Activated CD8-positive, alpha-beta memory T cell treated with anti-CD3 and anti-CD28 coated beads for 24 hours (primary cell): ENCODE measurements at regions not wholly inside any gene's neighbourhood (a gene's known extent, or its start where the extent isn't known, plus 50 kb on each side); places are given as distances from the start of the nearest gene placed in this dataset.

Experiments used
- DNase-seq: peaks from one replicate; pipeline ENCODE4 v3.0.0-alpha.2; 2020

DNA sequence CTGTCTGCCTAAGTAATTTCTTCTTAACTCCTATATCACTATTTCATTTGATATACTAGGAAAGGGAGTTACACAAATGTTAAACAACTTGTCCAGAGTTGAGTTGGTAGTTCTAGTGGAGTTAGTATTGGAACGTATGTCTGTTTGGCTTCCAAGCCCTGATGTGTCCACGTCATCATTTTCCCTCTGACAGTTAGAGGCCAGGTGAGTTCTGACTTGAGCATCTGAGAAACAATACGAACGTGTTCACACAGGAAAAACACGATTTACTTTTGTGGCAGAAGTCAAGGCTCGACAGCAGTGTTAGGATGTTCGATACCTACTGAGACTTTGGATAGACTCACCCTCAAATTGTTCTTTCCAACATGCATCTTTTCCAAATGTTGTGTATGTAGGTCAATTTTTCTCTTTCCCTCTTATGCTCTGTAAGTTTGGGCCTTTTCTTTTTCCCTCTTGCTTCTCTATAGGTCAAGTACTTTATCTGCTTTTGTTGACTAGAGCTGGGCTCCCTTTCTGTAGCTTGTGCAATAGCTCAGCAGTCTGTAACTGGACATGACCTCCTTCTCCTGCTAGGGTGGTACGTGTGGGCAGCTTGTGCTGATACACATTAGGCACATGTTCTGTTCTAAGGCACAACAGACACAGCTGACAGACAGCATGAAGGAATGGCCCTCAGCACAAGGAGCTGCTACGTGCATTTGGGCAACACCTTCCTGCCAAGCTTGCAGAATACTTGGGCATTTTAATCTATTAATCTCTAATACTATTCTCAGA lies 222.9 kb downstream of the PTEN start:
- no peak for DNase-seq

DNA sequence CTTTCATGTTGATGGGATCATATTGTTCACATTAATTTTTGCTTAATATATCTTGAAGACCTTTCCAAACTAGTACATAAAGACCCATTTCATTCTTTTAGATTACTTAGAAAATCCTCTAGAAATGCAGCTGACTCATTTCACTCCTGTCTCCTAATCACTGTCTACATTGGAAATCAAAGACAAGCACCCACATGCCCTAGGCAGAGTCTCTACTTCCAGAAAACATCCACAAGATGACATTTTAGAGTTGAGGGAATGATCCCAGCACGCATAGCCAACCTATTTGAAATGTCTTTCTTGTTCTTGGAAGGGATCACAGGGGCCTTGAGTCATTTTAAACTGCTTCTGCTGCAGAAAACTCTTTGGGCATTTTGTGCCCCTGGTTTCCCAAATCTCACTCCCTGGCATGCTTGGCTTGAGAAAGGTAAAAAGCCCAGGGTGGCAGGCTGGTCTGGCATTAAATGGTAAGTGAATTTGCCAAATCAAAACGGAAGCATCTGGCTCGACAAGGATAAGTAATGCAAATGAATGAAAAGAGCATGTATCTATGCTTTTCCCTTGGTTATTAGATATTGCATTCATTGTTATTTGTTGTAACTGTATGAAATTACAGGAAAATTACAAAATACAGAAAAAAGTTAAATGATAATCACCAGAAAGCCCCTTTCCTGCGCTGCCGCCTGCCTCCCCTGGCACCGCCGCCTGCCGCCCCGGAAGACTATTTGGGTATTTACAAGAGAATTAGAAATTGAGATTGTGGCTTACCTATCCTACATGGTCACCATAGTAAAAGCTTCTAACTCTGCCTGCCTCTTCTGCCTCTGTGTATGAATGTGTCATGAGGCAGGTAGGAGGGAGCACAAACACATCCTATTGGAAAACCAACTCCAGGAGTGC lies 225.3 kb downstream of the PTEN start:
- DNase-seq, result no peak

DNA sequence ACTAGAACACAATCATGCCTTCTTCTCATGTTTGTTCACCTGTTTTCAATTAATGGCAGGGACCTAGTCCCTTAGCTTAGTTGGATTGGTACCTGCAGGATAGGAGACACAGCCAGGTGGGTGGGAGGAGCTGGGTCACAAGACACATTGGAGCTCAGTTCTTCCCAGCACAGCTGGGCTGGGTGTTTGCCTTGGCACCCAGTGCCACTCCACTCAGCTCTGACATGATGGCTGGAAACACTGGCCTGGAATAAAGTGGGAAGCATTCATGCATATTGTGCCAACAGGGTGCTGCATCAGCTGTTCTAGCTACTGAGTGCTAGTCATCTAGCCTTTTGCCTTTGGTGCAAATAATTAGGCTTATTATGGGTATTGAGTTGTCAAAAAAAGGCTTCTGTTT lies 226.1 kb downstream of the PTEN start:
- no peak for DNase-seq

DNA sequence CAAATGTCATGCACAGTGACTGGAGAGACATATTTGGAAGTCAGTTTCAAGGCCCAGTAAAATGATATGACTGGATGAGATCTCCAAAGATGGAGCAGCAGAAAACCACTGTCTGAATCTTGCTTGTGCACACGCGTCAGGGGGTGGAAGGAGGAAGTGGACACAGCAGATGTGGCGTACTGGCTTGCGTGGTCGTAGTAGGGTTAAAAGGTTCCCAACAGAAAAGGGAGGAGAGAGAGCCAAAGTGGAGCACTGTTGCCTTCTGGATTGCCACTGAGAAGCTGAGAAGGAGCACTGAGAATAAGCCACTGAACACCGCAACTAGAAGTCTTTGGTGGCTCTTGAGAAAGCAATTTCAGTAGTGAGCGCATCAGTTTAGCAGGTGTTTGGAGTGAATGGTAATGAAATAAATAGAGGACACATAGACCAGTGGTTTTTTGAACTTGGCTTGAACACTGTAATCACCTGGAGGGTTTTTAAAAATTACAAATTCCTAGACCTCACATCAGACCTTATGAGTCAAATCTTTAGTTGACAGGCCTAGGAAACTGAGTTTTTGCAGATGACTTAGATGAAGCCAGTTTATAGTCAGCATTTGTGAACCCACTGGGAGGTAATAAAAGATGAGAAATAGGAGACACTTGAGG lies 227.3 kb downstream of the PTEN start:
- DNase-seq, result no peak

DNA sequence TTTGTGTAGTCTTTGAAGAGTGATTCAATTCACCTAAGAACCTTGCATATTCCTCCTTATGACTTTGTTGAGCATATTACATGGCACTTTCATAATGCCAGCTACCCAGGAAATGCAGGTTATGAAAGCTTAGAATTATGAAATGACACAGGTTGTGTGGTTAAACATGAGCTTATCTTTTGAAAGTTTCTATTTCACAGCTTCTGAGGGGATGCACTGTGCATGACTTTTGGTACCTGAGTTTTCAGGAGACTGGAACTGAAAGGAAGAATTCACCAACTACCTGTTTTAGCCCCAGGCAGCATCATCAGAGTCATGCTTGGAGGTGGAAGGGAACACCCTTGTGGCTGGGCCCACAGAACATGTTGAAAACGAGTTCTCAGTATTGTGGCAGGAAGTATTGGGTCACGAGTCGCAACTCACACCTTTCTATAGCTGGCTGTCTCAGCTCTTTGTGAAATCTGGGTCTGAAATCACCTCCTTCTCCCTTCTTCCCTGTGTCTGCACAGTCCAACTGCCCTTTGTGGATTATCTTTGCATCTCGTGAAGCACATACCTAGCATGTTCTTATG lies 228.2 kb downstream of the PTEN start:
- DNase-seq, result peak; percentile 80

DNA sequence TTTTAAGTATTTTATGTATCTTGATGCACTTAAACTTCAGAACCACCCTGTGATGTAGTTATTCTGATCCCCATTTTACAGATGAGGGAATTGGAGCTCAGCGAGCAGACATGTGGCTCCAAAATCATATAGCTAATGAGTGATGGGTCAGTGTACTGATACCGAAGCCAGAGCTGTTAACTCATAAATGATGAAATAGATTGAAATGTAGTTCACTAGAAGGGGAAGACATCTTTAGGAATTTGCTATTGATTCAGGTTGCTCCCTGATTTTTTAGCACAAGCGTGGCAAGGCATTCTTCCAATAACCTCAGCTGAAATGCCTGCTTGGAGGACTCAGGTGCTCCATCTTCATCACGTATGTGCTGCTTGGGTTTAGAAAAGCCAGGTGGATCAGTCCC lies 228.8 kb downstream of the PTEN start:
- DNase-seq, result no peak

DNA sequence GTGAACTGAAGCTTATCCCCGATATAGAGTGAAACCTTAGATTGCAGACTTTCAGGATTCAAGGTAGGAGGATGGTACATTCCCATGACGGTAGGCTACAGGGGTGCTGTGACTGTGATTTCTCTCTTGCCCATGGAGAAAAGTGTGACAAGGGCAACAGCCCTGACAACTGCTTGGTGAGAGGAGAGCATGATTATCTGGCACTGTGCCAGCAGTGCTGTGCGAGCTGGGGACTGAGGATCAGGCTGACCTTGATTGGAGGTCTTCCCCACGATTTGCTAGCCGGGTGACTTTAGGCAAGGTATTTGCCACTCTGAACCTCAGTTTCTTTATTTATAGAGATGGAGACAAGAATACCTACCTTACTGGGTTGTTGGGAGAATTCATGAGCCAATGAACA lies 229.5 kb downstream of the PTEN start:
- DNase-seq, result no peak

DNA sequence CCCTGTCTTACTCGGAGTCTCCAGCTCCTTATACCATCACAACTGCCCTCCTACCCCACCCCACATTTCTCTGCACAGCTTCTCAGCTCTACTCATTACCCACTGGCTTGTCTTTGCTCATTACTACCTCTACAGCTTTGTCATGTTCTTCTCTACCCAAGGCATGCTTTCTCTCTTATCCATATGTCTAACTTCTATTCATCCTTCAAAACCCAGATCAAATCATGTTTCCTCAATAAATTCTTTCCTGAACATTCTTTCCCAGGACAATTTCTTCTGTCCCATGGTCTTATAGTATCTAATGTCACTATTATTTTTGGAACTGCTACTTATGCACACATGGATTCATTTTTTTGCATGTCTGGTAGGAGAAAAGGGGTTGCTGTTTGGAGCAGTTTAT lies 231.4 kb downstream of the PTEN start:
- DNase-seq, result no peak

DNA sequence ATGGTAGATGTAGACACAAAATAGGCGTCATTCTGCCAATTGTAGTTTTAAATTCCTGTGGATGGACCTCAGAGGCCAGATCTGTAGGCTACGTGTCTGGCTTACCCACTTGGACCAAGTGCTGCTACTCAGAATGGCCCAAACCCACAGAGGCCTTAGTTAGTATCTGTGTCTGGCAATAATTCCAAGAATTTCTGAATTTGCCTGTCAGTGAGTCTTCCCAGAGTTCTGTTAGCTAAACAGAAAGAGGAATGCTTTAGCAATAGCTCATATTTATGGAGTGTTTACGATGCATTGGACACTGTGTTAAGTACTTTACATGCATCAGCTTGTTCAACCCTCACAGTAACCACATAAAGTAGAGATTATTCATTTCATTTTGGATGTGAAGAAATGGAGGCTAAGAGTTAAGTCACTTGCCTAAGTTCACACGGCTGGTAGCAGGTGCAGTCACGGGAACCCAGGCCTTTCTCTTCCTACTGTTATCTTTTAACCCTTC lies 231.8 kb downstream of the PTEN start:
- no peak for DNase-seq

DNA sequence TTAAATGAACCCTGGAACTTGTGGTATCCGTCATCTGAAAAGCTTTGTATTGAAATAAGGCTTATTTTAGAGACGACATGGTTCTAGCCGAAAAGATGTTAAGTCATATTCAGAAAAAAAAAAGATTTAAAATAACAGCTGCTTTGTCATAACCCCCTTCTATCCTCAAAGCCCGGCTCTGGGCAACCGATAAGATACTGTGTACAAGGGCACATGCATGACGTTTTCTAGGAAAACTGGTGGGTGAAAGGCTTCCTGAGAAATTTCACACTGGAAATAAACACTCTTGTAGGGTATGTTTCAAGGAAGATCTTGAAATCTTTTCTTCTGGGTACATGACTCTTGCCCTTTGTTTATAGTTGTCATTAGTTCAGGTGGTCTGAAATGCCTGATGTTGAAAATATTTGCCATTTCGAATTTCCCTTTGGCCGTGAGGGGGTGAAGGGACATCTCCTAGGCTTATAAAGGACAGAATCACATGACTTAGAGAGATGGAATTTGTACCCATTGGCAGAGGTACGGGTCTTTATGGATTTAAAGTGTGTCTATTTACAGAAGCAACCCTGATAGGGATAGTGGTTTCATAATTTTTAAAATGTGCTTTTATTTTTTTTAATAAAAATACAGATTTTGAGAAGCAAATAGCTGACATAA lies 232.5 kb downstream of the PTEN start:
- DNase-seq, result no peak

DNA sequence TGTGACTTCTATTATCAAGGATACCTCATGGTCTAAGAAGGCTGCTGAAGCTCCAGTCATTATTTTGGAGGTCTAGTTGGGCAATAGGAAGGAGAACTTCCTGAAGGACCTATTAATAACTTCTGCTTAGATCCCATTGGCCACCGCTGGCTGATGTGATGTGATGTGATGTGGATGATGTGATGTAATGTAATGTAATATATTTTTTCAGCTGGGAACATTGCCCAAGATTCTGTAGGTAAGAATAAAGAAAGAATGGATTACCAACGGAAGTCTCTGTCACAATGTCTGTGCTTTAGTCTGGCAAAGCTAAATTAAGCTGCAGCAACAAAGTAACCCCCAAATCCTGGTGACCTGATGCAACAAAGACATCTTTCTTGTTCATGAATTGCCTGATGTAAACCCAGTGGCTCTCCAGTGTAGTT lies 233.7 kb downstream of the PTEN start:
- no peak for DNase-seq

DNA sequence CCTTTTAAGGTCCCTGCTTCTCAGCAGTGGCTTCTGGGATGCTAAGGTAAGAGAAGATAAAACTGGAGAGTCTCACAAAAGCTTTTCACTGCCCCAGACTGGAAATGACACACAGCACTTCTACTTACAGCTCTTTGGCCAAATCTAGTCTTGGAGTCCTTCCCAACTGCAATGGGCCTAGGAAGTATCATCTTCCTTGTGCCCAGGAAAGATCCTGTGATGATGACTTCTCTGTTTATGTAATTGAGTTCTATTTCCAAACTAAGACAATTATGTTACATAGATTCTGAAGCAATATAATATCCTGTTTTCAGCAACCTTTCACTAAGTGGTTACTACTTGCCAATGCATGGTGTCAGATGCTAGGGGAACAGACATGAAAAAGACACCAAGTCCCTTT lies 234.1 kb downstream of the PTEN start:
- DNase-seq, result no peak

DNA sequence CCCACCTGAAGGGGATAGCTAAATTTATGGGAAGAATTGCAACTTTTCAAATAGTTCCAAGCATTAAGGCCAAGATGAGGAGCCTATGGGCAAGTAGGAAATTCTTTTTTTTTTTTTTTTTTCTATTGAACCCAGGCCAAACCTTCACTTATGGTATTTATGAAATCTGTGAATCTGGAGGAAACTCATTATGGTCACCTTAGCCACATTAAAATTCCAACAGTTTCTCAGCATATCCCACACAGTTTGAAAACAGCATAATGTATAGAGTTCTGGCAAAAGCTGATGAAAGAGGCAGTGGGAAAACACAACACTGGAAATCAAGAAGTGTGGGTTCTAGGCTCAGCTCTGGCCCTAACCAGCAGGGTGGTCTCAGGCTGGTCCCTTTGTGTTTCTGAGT lies 236.9 kb downstream of the PTEN start:
- DNase-seq, result no peak

DNA sequence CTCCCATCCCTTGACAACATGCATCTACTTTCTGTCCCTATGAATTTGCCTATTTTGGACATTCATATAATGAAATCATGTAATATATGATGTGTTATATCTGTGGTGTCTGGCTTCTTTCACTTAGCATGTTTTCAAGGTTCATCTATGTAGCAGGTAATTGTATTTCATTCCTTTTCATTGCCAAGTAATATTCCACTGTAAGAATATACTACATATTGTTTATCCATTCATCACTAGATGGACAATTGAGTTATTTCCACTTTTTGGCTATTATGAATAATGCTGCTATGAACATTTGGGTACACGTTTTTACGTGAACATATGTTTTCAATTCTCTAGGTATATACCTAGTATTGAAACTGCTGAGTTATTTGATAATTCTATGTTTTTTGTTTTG lies 238.2 kb downstream of the PTEN start:
- no peak for DNase-seq

DNA sequence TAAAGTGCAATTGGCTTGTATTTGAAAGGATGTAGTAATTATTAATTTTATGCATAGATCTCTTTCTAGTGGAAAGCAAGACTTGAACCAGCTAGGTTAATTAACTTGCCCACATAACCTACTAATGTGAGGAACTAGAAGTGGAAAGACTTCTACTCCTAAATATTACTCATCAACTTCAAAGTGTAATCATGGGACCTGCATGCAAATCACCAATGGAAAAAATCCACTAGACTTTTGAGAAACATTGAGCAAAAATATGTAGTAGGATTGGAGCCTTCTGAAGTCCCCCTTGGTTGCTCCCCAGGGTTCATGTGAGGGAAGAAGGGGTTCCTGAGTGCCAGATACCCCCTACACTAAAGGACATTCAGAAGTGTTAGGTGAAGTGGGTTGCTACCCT lies 240.2 kb downstream of the PTEN start:
- DNase-seq, result no peak

DNA sequence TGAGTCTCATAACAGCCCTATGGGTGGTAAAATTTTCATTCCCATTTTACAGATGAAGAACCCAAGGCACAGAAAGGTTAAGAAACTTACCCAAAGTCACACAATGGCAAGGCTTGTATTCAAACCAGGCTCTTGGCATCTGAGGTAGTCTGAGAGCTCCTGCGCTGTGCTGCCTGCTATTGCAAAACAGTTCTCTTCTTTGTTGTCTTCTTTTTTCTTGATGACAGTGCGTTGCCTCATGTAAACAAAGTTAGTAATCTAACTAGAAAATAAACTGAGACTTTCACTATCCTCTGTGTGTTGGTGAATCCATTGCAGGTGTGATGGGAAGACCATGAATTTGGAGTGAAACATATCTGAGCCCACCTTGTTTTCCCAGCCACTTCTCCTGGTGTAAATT lies 240.8 kb downstream of the PTEN start:
- no peak for DNase-seq

DNA sequence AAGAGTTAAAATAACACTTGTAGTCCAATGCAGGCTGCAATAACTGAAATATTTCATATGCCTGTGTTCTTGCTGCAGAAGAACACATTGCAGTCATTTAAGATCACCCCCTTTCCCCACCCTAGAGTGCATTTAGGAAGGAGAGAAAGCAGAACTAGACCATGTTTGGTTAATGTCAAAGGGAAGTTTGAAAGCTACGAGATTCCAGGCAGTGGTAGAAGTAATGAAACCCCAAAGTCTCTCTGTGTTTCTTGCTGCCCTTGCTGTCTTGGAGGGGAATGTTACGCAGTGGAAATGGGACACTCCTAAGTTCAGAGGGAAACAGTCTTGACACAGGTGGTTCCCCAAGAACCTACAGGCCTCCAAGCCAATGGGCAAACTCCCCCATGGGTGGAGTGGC lies 242.9 kb downstream of the PTEN start:
- no peak for DNase-seq

DNA sequence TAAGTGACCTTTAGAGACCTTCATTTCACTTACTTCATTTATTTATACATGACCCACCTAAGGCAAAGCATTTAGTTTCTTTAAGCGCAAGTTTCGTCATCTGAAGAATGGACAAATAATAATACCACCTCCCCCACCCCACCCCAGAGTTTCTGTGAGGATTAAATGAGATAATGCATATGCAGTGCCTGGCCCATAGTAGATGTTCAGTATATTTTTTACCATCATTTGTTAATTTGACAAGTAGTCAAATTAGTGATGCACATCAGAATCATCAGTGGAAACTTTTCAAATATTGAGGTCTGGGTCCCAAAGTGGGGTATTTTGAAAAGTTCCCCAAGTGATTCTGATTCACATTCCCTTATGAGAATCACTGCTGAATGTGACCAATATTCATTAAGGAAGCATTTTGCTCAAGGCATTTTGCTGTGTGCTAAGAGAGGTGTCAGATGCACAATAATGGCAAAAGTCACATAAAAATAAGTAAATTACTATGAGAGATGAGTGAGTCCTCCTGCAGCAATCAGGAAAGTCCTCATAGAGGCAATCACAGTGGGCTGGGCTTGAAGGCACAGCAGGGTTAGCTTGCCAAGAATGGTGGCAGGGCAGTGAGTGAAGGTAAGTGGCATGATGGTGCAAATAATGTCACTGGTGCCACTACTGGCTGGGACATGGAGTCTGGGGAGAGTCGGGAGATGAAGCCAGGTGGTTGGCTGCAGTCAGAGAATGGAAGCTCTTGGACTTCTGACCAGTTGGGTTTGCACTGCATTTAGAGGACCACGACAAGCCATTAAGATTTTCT lies 244.1 kb downstream of the PTEN start:
- no peak for DNase-seq

DNA sequence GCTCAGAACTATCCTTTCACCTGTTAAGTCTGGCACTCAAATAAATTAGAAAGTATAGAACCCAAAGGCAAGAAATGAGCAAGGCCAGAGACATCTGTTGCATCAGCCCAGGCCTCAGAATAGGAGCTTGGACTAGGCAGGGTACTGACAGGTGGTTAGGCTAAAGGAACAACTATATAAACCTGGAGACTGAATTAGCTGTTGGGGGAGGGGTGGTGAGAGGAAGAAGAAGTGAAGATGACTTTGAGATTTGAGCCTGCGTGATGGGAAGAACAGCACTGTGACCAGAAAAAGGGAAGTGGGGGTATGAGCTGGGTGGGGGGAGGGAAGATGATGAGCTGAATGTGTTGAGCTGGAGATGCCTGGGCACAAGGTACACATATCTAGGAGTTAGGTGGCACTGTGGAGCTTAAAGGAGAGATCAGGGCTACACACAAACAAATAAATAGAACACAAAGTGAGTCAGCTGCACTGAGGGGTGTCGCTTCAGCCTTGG lies 244.7 kb downstream of the PTEN start:
- no peak for DNase-seq

DNA sequence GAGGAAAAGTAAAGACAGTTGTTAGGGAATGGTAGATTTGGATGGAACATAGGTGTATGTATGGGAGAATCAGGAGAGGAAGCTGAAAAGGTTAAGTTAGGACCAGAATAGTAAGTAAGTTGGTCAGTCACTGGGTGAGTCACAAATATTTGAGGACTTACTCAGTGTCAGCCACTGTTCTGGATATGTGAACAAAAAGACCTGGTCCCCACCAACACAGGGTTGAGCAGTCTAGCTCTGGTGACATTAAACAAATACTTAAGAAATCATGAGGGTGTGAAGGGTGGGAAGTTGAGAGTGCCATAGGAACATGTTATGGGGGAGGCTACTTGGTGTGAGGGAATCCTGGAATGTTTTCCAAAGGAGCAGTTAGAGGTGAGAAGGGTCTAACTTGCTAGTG lies 246.9 kb downstream of the PTEN start:
- no peak for DNase-seq

DNA sequence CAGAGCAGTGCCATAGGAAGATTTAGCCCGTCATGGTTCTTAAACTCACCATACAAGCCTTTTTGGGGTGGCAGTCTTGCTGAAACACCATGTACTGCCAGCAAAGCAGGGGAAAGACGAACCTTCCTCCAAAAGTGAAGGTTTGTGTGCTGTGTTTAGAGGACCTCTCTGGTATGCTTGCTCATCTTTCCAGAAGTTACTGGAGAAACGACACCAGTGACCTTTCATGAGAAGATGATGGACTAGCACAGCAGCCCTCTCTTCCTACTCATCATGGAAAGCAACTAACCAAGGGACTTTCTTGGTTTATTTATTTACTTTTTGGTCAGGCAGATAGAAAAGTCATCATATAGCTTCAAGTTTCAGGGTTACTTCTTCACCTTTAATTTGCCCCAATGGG lies 247.4 kb downstream of the PTEN start:
- DNase-seq, result no peak

DNA sequence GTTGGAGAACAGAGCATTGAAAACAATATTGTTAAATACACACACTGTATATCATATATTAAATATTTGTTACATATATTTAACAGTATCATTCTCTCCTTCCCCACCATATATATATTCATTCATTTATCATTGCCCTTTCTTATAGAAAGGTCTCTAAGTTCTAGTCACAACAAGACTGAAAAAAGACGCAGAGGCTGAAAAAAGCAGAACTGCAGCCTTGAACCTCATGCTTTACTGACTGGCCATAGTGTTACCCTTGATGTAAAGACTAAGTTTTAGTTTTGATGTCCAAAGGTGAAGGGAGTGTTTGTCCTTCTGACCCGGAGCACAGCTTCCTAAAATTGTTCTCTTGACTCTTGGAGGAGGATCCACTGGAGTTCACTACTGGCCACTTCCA lies 247.9 kb downstream of the PTEN start:
- DNase-seq, result no peak
